ENCODE measurements at regions not wholly inside any gene's neighbourhood (a gene's known extent, or its start where the extent isn't known, plus 50 kb on each side); places are given as distances from the start of the nearest gene placed in this dataset.

DNA sequence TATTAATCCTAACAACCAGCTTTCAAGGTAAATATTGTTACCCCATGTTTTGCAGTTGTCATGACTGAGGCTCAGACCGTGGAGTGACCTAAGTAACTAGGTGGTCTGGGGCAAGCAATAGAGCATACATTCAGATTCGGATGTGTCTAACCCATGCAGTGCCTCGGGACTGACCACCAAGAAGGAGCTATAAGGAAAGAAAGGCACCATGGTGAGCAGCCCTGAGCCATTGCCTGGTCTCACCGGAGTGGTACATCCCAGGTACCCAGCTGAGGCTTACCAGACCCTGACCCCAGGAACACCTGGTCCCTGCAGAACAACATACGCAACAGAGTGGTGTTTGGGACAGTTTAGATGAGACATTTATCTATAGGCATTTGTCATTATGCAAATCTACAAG, 175.5 kb upstream of the ZMIZ1 start:
- TF ChIP-seq, protein P1, sequence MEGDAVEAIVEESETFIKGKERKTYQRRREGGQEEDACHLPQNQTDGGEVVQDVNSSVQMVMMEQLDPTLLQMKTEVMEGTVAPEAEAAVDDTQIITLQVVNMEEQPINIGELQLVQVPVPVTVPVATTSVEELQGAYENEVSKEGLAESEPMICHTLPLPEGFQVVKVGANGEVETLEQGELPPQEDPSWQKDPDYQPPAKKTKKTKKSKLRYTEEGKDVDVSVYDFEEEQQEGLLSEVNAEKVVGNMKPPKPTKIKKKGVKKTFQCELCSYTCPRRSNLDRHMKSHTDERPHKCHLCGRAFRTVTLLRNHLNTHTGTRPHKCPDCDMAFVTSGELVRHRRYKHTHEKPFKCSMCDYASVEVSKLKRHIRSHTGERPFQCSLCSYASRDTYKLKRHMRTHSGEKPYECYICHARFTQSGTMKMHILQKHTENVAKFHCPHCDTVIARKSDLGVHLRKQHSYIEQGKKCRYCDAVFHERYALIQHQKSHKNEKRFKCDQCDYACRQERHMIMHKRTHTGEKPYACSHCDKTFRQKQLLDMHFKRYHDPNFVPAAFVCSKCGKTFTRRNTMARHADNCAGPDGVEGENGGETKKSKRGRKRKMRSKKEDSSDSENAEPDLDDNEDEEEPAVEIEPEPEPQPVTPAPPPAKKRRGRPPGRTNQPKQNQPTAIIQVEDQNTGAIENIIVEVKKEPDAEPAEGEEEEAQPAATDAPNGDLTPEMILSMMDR (IDR thresholded peaks at IDR 0.05), result no peak
- no peak for TF ChIP-seq POLR2A (IDR thresholded peaks at IDR 0.05)
- no peak for TF ChIP-seq POLR2AphosphoS5 (IDR thresholded peaks at IDR 0.05)
- TF ChIP-seq EP300 (IDR thresholded peaks at IDR 0.05), result no peak

All from suprapubic skin (tissue), 4 donors.